Inferior parietal cortex (tissue), 1 donor: ENCODE measurements at regions not wholly inside any gene's neighbourhood (a gene's known extent, or its start where the extent isn't known, plus 50 kb on each side); places are given as distances from the start of the nearest gene placed in this dataset.
"Not testable (repeated sequence)": the region's sequence is repeated elsewhere in the genome, so short reads cannot be mapped to it uniquely, and the experiment has no call there.

Source experiments
- DNase-seq: peaks from one replicate; pipeline ENCODE4 v3.0.0-alpha.2; 2016; ENCODE audit errors: extremely low spot score

- not testable (repeated sequence) for DNase-seq
These were observed 411.3 kb upstream of the ZNF722 start for GRCh38 chr7:63587151-63587853.

- DNase-seq, result not testable (repeated sequence)
These were observed 407.4 kb upstream of the ZNF722 start for GRCh38 chr7:63591249-63591648.

- DNase-seq, result not testable (repeated sequence)
These were observed 394.8 kb upstream of the ZNF722 start for GRCh38 chr7:63603812-63604211.

GRCh38 chr7:63604853-63605252 is 393.8 kb upstream of the ZNF722 start:
- not testable (repeated sequence) for DNase-seq

GRCh38 chr7:63617595-63617994 is 381.1 kb upstream of the ZNF722 start:
- DNase-seq, result not testable (repeated sequence)

- not testable (repeated sequence) for DNase-seq
These were observed 378.4 kb upstream of the ZNF722 start for GRCh38 chr7:63620169-63620735.

- DNase-seq, result not testable (repeated sequence)
These were observed 370.8 kb upstream of the ZNF722 start for GRCh38 chr7:63627590-63628485.

GRCh38 chr7:63629024-63629423 is 369.6 kb upstream of the ZNF722 start:
- not testable (repeated sequence) for DNase-seq

- DNase-seq, result not testable (repeated sequence)
These were observed 362.1 kb upstream of the ZNF722 start for GRCh38 chr7:63636585-63636984.

GRCh38 chr7:63665553-63665952 is 333.1 kb upstream of the ZNF722 start:
- not testable (repeated sequence) for DNase-seq

- DNase-seq, result not testable (repeated sequence)
These were observed 307.2 kb upstream of the ZNF722 start for GRCh38 chr7:63691408-63691807.

GRCh38 chr7:63694296-63694695 is 304.4 kb upstream of the ZNF722 start:
- not testable (repeated sequence) for DNase-seq
